ENCODE measurements at regions not wholly inside any gene's neighbourhood (a gene's known extent, or its start where the extent isn't known, plus 50 kb on each side); places are given as distances from the start of the nearest gene placed in this dataset.

DNA sequence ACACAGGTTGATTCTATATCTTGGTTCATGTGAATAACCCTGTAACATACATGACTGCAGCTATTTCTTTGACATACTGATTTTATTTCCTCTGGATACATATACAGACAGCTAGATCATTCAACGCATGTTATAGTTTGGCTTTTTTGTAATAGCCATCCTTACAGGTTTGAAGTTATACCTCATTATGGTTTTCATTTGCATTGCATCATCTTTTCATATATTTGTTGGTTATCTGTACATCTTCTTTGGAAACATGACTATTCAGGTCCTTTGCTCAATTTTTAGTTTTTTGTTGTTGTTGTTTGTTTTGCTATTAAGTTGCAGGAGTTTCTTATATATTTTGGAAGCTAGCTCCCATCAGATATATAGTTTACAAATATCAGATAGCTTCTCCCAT, 276.2 kb upstream of the NETO1 start:
- Histone ChIP-seq H3K4me3 (no peak overlapping the region), H3K4me1 (no peaks in the 10 kb centered on the region), H3K9me3 (peaks cover 0 to 11% (median 0%) of the 10 kb centered on the region in 4 donors), H3K27me3 (no peaks in the 10 kb centered on the region), H3K36me3 (no peaks in the 10 kb centered on the region), H3K27ac (replicated peaks in 1 of 4) (no peak overlapping the region)
- no peak for DNase-seq (ENCODE audit: extremely low spot score)
- TF ChIP-seq POLR2AphosphoS5 (IDR thresholded peaks at IDR 0.05) = no peak
- TF ChIP-seq, protein P1, sequence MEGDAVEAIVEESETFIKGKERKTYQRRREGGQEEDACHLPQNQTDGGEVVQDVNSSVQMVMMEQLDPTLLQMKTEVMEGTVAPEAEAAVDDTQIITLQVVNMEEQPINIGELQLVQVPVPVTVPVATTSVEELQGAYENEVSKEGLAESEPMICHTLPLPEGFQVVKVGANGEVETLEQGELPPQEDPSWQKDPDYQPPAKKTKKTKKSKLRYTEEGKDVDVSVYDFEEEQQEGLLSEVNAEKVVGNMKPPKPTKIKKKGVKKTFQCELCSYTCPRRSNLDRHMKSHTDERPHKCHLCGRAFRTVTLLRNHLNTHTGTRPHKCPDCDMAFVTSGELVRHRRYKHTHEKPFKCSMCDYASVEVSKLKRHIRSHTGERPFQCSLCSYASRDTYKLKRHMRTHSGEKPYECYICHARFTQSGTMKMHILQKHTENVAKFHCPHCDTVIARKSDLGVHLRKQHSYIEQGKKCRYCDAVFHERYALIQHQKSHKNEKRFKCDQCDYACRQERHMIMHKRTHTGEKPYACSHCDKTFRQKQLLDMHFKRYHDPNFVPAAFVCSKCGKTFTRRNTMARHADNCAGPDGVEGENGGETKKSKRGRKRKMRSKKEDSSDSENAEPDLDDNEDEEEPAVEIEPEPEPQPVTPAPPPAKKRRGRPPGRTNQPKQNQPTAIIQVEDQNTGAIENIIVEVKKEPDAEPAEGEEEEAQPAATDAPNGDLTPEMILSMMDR (IDR thresholded peaks at IDR 0.05) = no peak
- TF ChIP-seq POLR2A (IDR thresholded peaks at IDR 0.05; ENCODE audit: low read depth) = no peak
- no peak for TF ChIP-seq EP300 (IDR thresholded peaks at IDR 0.05)
- WGBS = 90% methylated on average over 1 of the region's 1 CpG
- intact Hi-C loops (cut with DNase I) = no loop called here

- H3K27ac ChIP-seq (replicated peaks in 1 of 4) = no peak overlapping the region
- WGBS = 65% methylated on average over 2 of the region's 2 CpGs
- intact Hi-C loops (cut with DNase I) = no loop called here
- TF ChIP-seq POLR2AphosphoS5 (IDR thresholded peaks at IDR 0.05) = no peak
- TF ChIP-seq, protein P1 (IDR thresholded peaks at IDR 0.05) = peak in 1 of 3 experiments; percentile 9
- H3K4me3 ChIP-seq = no peak overlapping the region
- no peaks in the 10 kb centered on the region for H3K36me3 ChIP-seq
- no peak for DNase-seq (ENCODE audit: extremely low spot score)
- no peaks in the 10 kb centered on the region for H3K4me1 ChIP-seq
- no peaks in the 10 kb centered on the region for H3K27me3 ChIP-seq
- H3K9me3 ChIP-seq = no peaks in the 10 kb centered on the region
Measured at GRCh38 chr18:73136134-73136533, 268.3 kb upstream of the NETO1 start.

DNA sequence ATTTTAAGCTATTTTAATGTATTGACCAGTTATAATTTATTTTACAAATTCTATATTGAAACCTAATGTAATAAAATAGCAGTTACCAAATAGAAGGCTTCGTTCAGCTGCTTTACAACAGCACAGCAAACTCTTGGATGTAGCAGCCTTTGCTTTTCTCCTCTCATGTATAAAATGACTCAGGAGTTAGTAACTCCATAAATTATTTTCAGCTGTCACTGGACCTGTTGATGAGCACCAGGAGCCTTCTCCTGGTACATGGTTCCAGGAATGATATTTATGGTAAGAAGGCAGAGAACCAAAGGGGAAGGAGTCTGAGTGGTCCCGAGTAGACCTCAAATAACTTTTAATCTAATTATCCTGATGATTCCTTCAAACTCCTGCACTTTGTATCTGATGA, 256.4 kb upstream of the NETO1 start:
- H3K27me3 ChIP-seq = no peaks in the 10 kb centered on the region
- TF ChIP-seq POLR2AphosphoS5 (IDR thresholded peaks at IDR 0.05) (no peak), POLR2A (IDR thresholded peaks at IDR 0.05; ENCODE audit: low read depth) (no peak), EP300 (IDR thresholded peaks at IDR 0.05) (no peak)
- TF ChIP-seq, protein P1 (IDR thresholded peaks at IDR 0.05) = no peak
- no peaks in the 10 kb centered on the region for H3K36me3 ChIP-seq
- no peak overlapping the region for H3K4me3 ChIP-seq
- intact Hi-C loops (cut with DNase I) = no loop called here
- DNase-seq (ENCODE audit: extremely low spot score) = no peak
- no peaks in the 10 kb centered on the region for H3K9me3 ChIP-seq
- H3K27ac ChIP-seq (replicated peaks in 1 of 4) = no peak overlapping the region
- no peaks in the 10 kb centered on the region for H3K4me1 ChIP-seq
- 35% methylated on average over 2 of the region's 2 CpGs for WGBS

- no peak for TF ChIP-seq POLR2A (IDR thresholded peaks at IDR 0.05; ENCODE audit: low read depth)
- no peak for TF ChIP-seq POLR2AphosphoS5 (IDR thresholded peaks at IDR 0.05)
- TF ChIP-seq EP300 (IDR thresholded peaks at IDR 0.05) = no peak
- TF ChIP-seq, protein P1 (IDR thresholded peaks at IDR 0.05) = no peak
- intact Hi-C loops (cut with DNase I) = no loop called here
- WGBS = 90% methylated on average over 1 of the region's 1 CpG
- H3K4me1 ChIP-seq = no peaks in the 10 kb centered on the region
- no peaks in the 10 kb centered on the region for H3K36me3 ChIP-seq
- H3K9me3 ChIP-seq = no peaks in the 10 kb centered on the region
- no peak overlapping the region for H3K4me3 ChIP-seq
- no peak overlapping the region for H3K27ac ChIP-seq (replicated peaks in 1 of 4)
- H3K27me3 ChIP-seq = no peaks in the 10 kb centered on the region
- no peak for DNase-seq (ENCODE audit: extremely low spot score)
Measured at GRCh38 chr18:73121207-73121606, 253.4 kb upstream of the NETO1 start.

- DNase-seq (ENCODE audit: extremely low spot score) = no peak
- intact Hi-C loops (cut with DNase I) = no loop called here
- Histone ChIP-seq H3K4me3 (no peak overlapping the region), H3K9me3 (no peaks in the 10 kb centered on the region), H3K27ac (replicated peaks in 1 of 4) (no peak overlapping the region), H3K36me3 (no peaks in the 10 kb centered on the region), H3K27me3 (no peaks in the 10 kb centered on the region), H3K4me1 (no peaks in the 10 kb centered on the region)
- WGBS = 88% methylated on average over 8 of the region's 8 CpGs
- TF ChIP-seq EP300 (IDR thresholded peaks at IDR 0.05) (no peak), POLR2AphosphoS5 (IDR thresholded peaks at IDR 0.05) (no peak)
- TF ChIP-seq, protein P1 (IDR thresholded peaks at IDR 0.05) = no peak
Measured at GRCh38 chr18:73120626-73121025, 252.8 kb upstream of the NETO1 start.
